ENCODE measurements at regions not wholly inside any gene's neighbourhood (a gene's known extent, or its start where the extent isn't known, plus 50 kb on each side); places are given as distances from the start of the nearest gene placed in this dataset.

DNA sequence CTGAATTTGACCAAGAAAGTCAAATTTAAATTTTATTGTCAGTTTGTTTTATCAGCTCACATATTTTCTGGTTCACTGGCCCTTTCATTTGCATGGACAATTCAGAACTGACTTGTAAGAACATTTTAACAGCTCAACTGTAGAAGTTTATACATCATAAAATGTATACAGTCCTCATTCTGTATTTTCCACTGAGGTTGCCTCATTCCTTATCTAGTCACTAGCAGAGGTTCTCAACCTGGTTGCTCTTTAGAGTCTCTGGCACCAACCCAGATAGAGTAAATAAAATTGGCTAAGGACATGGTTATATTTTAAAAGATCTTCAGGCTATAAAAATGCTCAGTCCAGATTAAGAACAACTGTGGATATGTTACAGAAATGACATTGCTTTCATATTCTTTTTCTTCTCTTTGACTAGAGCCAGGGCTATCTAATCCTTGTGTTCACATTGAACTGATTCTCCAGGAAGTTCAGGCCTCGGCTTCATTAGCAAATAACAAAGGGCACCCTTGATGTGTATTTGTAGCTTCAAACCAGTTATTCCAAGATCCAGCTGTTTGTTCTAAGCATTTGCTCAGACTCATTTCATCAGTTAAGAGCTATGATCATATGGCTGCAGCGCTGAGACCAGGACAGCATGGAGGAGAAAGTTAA is 782.5 kb downstream of the ETS1 start:
- Histone ChIP-seq H3K27me3 (no peaks in the 10 kb centered on the region), H3K4me1 (no peaks in the 10 kb centered on the region), H3K9me3 (no peaks in the 10 kb centered on the region), H3K36me3 (no peaks in the 10 kb centered on the region), H3K4me3 (no peak overlapping the region), H3K27ac (no peak overlapping the region)
- DNase-seq (ENCODE audit: low spot score in 2 of 2): no peak
- TF ChIP-seq POLR2AphosphoS5 (IDR thresholded peaks at IDR 0.05): no peak
- TF ChIP-seq, protein P1, sequence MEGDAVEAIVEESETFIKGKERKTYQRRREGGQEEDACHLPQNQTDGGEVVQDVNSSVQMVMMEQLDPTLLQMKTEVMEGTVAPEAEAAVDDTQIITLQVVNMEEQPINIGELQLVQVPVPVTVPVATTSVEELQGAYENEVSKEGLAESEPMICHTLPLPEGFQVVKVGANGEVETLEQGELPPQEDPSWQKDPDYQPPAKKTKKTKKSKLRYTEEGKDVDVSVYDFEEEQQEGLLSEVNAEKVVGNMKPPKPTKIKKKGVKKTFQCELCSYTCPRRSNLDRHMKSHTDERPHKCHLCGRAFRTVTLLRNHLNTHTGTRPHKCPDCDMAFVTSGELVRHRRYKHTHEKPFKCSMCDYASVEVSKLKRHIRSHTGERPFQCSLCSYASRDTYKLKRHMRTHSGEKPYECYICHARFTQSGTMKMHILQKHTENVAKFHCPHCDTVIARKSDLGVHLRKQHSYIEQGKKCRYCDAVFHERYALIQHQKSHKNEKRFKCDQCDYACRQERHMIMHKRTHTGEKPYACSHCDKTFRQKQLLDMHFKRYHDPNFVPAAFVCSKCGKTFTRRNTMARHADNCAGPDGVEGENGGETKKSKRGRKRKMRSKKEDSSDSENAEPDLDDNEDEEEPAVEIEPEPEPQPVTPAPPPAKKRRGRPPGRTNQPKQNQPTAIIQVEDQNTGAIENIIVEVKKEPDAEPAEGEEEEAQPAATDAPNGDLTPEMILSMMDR (IDR thresholded peaks at IDR 0.05): no peak
- TF ChIP-seq EP300 (IDR thresholded peaks at IDR 0.05): no peak
- no peak for TF ChIP-seq POLR2A (IDR thresholded peaks at IDR 0.05)
- WGBS: 63% methylated on average over 2 of the region's 2 CpGs

DNA sequence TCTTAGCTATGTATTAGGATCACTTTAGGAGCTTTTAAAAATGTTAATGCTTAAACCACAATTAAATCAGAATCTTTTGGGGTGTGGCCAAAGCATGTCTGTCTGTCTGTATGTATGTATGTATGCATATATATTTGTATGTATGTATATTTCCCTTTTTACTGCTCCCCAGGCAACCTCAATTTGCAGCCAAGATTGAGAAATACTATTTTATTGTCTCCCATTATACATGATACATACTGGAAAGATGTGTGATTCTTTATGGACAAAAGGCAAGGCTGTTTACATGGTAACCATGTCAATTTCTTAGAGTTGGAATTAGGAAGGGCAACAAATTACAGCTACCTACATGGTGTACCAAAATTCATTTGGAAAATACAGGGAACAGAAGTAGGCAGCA is 783.6 kb downstream of the ETS1 start:
- Histone ChIP-seq H3K27ac (no peak overlapping the region), H3K36me3 (no peaks in the 10 kb centered on the region), H3K27me3 (no peaks in the 10 kb centered on the region), H3K4me3 (no peak overlapping the region), H3K9me3 (peaks cover 1% of the 10 kb centered on the region), H3K4me1 (no peaks in the 10 kb centered on the region)
- no peak for DNase-seq (ENCODE audit: low spot score in 2 of 2)
- TF ChIP-seq POLR2AphosphoS5 (IDR thresholded peaks at IDR 0.05) (no peak), POLR2A (IDR thresholded peaks at IDR 0.05) (no peak), EP300 (IDR thresholded peaks at IDR 0.05) (no peak)
- TF ChIP-seq, protein P1 (IDR thresholded peaks at IDR 0.05): no peak

DNA sequence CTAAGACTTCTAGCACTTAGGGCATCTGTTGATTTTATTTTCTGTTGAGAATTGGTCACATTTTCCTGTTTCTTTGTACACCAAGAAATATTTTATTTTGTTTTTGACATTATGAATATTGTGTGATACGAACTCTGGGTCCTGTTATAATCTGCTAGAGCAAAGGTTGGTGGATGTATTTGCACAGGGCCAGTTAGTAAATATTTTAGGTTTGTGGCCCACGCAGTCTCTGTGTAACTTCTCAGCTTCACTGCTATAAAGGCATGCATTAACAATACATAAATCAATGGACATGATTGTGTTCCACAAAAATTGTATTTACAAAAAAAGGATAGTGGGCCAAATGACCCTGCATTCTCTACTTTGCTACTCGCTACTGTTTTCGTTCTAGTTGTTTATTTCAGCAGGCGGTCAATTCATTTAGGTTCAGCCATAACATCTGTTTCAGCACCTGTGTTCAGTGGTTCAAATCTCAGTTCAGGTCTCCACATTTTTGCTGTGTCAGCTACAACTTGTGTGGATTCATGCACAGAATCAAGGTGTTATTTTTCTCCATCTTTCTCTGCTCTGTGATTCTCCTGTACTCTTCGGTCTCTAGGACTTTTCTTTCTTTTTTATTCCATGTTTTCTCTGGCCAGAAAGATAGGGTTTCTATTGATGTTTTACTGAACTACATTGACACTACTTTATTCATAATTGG is 786.2 kb downstream of the ETS1 start:
- H3K9me3 ChIP-seq: peaks cover 4% of the 10 kb centered on the region
- no peak overlapping the region for H3K4me3 ChIP-seq
- DNase-seq (ENCODE audit: low spot score in 2 of 2): no peak
- TF ChIP-seq, protein P1 (IDR thresholded peaks at IDR 0.05): no peak
- TF ChIP-seq POLR2AphosphoS5 (IDR thresholded peaks at IDR 0.05) (no peak), POLR2A (IDR thresholded peaks at IDR 0.05) (no peak), EP300 (IDR thresholded peaks at IDR 0.05) (no peak)
- no peaks in the 10 kb centered on the region for H3K36me3 ChIP-seq
- H3K27ac ChIP-seq: no peak overlapping the region
- H3K27me3 ChIP-seq: no peaks in the 10 kb centered on the region
- 93% methylated on average over 6 of the region's 6 CpGs for WGBS
- H3K4me1 ChIP-seq: no peaks in the 10 kb centered on the region

DNA sequence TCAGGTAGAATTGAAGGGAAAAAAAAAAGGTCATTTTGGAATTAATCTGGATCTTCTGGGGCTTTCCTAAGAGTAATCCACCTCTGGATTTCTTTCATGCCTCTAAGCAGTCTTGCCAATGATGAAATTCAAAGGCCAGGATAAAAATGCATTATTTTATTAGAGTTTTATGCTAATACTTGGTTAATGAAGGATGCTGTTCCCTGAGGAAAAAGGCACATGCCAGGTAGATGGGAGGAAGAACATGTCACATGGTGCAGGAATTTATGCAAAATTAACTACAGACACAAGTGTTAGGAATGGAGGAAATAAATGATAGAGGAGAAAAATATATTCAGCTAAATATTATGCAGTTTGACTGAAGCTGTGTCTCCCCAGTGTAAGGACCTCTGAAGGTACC is 792.0 kb downstream of the ETS1 start:
- H3K27ac ChIP-seq: no peak overlapping the region
- H3K27me3 ChIP-seq: no peaks in the 10 kb centered on the region
- H3K4me3 ChIP-seq: no peak overlapping the region
- peaks cover 4% of the 10 kb centered on the region for H3K9me3 ChIP-seq
- TF ChIP-seq POLR2A (IDR thresholded peaks at IDR 0.05) (no peak), POLR2AphosphoS5 (IDR thresholded peaks at IDR 0.05) (no peak), EP300 (IDR thresholded peaks at IDR 0.05) (no peak)
- TF ChIP-seq, protein P1 (IDR thresholded peaks at IDR 0.05): no peak
- DNase-seq (ENCODE audit: low spot score in 2 of 2): no peak
- no peaks in the 10 kb centered on the region for H3K36me3 ChIP-seq
- H3K4me1 ChIP-seq: no peaks in the 10 kb centered on the region

DNA sequence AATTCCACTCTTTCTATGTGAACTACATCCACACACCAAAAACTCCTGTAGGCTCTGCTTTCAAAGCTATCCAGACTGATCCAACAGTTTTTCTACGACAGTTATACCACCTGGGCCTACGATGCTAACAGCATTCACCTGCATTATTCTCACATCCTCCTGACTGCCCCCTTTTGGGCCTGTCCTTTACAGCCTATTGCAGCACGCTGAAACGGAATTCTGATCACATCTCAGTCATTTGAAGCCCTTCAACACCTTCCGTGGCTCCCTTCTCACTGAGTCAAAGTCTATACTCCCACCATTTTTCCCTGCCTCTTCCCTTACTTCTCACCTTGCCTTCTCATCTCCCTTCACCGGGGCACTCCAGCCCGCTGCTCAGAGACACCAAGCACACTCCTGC is 791.3 kb upstream of the KIRREL3 start:
- Histone ChIP-seq H3K27me3 (no peaks in the 10 kb centered on the region), H3K4me3 (no peak overlapping the region), H3K27ac (no peak overlapping the region), H3K9me3 (no peaks in the 10 kb centered on the region), H3K4me1 (no peaks in the 10 kb centered on the region), H3K36me3 (no peaks in the 10 kb centered on the region)
- no peak for DNase-seq (ENCODE audit: low spot score in 2 of 2)
- TF ChIP-seq EP300 (IDR thresholded peaks at IDR 0.05) (no peak), POLR2AphosphoS5 (IDR thresholded peaks at IDR 0.05) (no peak), POLR2A (IDR thresholded peaks at IDR 0.05) (no peak)
- TF ChIP-seq, protein P1 (IDR thresholded peaks at IDR 0.05): no peak
- WGBS: 85% methylated on average over 7 of the region's 7 CpGs

Measured in suprapubic skin (tissue), 4 donors.